OCI-LY3 (cell line): ENCODE measurements at regions not wholly inside any gene's neighbourhood (a gene's known extent, or its start where the extent isn't known, plus 50 kb on each side); places are given as distances from the start of the nearest gene placed in this dataset.

ENCODE experiments used
- H2AFZ ChIP-seq: fragments of 200-600, 300-600 bp; shearing (Covaris generic); 2 replicates; pipeline ENCODE4 v1.6.0; 2014; ENCODE audit warnings: antibody characterized with exemption, low read depth, low read length
- H3K27ac ChIP-seq: fragments of 200-600, 300-600 bp; sonication (generic); 2 replicates; pipeline ENCODE4 v1.5.1; 2014; ENCODE audit warnings: mild to moderate bottlenecking, low read length, moderate library complexity, mixed read lengths
- H3K27me3 ChIP-seq: fragments of 200-600, 300-600 bp; sonication (generic); 2 replicates; pipeline ENCODE4 v1.6.1; 2014; ENCODE audit warnings: low read depth, low read length, mixed read lengths
- H3K36me3 ChIP-seq: fragments of 200-600, 300-600 bp; sonication (generic); replicated peaks from 2 replicates; pipeline ENCODE3; 2014; ENCODE audit warnings: low read depth, low read length, mixed read lengths
- H3K4me1 ChIP-seq: fragments of 300-600, 200-600 bp; sonication (generic); 2 replicates; pipeline ENCODE4 v1.6.1; 2014; ENCODE audit warnings: low read length, mixed read lengths
- H3K4me2 ChIP-seq: fragments of 200-600, 300-600 bp; sonication (generic); 2 replicates; pipeline ENCODE4 v1.6.1; 2014; ENCODE audit warnings: low read length, mixed read lengths
- H3K4me3 ChIP-seq: fragments of 300-600, 200-600 bp; sonication (generic); 2 replicates; pipeline ENCODE4 v1.5.1; 2014; ENCODE audit warnings: antibody characterized with exemption, mild to moderate bottlenecking, low read length, moderate library complexity
- H3K79me2 ChIP-seq: fragments of 300-600, 200-600 bp; shearing (Covaris generic); 2 replicates; pipeline ENCODE4 v1.6.1; 2014; ENCODE audit warnings: mild to moderate bottlenecking, low read length, mixed read lengths
- H3K9ac ChIP-seq: fragments of 300-600, 200-600 bp; shearing (Covaris generic); 2 replicates; pipeline ENCODE4 v1.6.0; 2014; ENCODE audit warnings: mild to moderate bottlenecking, low read length, moderate library complexity
- H3K9me3 ChIP-seq: fragments of 200-600, 300-600 bp; shearing (Covaris generic); 2 replicates; pipeline ENCODE4 v1.6.1; 2014; ENCODE audit warnings: low read length, mixed read lengths; ENCODE audit not compliant: insufficient read depth
- H4K20me1 ChIP-seq: fragments of 200-600, 300-600 bp; sonication (generic); 2 replicates; pipeline ENCODE4 v1.6.1; 2016; ENCODE audit warnings: low read length, mixed read lengths; ENCODE audit not compliant: insufficient read depth
- CTCF ChIP-seq: fragments of 200-600, 300-600 bp; sonication (generic); IDR thresholded peaks from 2 replicates; pipeline ENCODE4 v1.5.1; 2014; ENCODE audit warnings: antibody characterized with exemption, low read length, low read depth
- EZH2phosphoT487 ChIP-seq: fragments of 200-600 bp; shearing (Covaris generic); IDR thresholded peaks from 2 replicates; pipeline ENCODE4 v1.6.1; 2018; ENCODE audit warnings: antibody characterized with exemption, mixed run types, low read depth

- TF ChIP-seq EZH2phosphoT487 (no peak), CTCF (no peak)
- no peaks in the 10 kb centered on the region; the same call in 1 of the 2 replicates for H3K9me3 ChIP-seq
- H4K20me1 ChIP-seq = no peaks in the 10 kb centered on the region
- 0 out of 2 replicates have a peak, but pooled peaks cover 9% of the 10 kb centered on the region for H3K27me3 ChIP-seq
- H3K79me2 ChIP-seq = no peaks in the 10 kb centered on the region
- H3K9ac ChIP-seq = no peak overlapping the region
- H3K27ac ChIP-seq = no peak overlapping the region
- H3K36me3 ChIP-seq = no peaks in the 10 kb centered on the region
- H3K4me3 ChIP-seq = no peak overlapping the region
- H3K4me1 ChIP-seq = no peaks in the 10 kb centered on the region
- no peak overlapping the region for H3K4me2 ChIP-seq
- H2AFZ ChIP-seq = no peak overlapping the region
Measured at GRCh38 chr14:97413966-97414717, 617.0 kb downstream of the VRK1 start.

- Histone ChIP-seq H4K20me1 (no peaks in the 10 kb centered on the region), H3K9ac (no peak overlapping the region), H3K79me2 (no peaks in the 10 kb centered on the region), H3K27ac (no peak overlapping the region), H3K9me3 (no peaks in the 10 kb centered on the region; the same call in 1 of the 2 replicates), H3K36me3 (no peaks in the 10 kb centered on the region), H3K4me1 (no peaks in the 10 kb centered on the region), H2AFZ (no peak overlapping the region), H3K4me3 (no peak overlapping the region), H3K27me3 (0 out of 2 replicates have a peak, but pooled peaks cover 6% of the 10 kb centered on the region), H3K4me2 (no peak overlapping the region)
- TF ChIP-seq CTCF (no peak), EZH2phosphoT487 (no peak)
Measured at GRCh38 chr14:97414718-97415098, 617.5 kb downstream of the VRK1 start.

GRCh38 chr14:97415907-97416306 lies 618.7 kb downstream of the VRK1 start:
- no peak overlapping the region for H3K4me2 ChIP-seq
- H3K36me3 ChIP-seq = no peaks in the 10 kb centered on the region
- H3K9ac ChIP-seq = no peak overlapping the region
- H3K4me3 ChIP-seq = no peak overlapping the region
- no peaks in the 10 kb centered on the region for H3K79me2 ChIP-seq
- no peaks in the 10 kb centered on the region for H4K20me1 ChIP-seq
- no peaks in the 10 kb centered on the region; the same call in 1 of the 2 replicates for H3K9me3 ChIP-seq
- H3K27ac ChIP-seq = no peak overlapping the region
- no peak for TF ChIP-seq CTCF
- no peak for TF ChIP-seq EZH2phosphoT487
- peaks cover 4% of the 10 kb centered on the region; the same call in 1 of the 2 replicates for H3K27me3 ChIP-seq
- no peaks in the 10 kb centered on the region for H3K4me1 ChIP-seq
- no peak overlapping the region for H2AFZ ChIP-seq

- no peak overlapping the region for H3K27ac ChIP-seq
- no peaks in the 10 kb centered on the region; the same call in 1 of the 2 replicates for H3K9me3 ChIP-seq
- H3K36me3 ChIP-seq = no peaks in the 10 kb centered on the region
- no peak overlapping the region for H3K9ac ChIP-seq
- no peak overlapping the region for H3K4me3 ChIP-seq
- no peak overlapping the region for H2AFZ ChIP-seq
- H3K27me3 ChIP-seq = peaks cover 6% of the 10 kb centered on the region; the same call in 1 of the 2 replicates
- H3K4me1 ChIP-seq = no peaks in the 10 kb centered on the region
- H3K79me2 ChIP-seq = no peaks in the 10 kb centered on the region
- no peaks in the 10 kb centered on the region for H4K20me1 ChIP-seq
- H3K4me2 ChIP-seq = no peak overlapping the region
- TF ChIP-seq CTCF (no peak), EZH2phosphoT487 (no peak)
Measured at GRCh38 chr14:97416550-97416949, 619.4 kb downstream of the VRK1 start.
